HepG2 (cell line): ENCODE measurements at regions not wholly inside any gene's neighbourhood (a gene's known extent, or its start where the extent isn't known, plus 50 kb on each side); places are given as distances from the start of the nearest gene placed in this dataset.

ENCODE experiments used
- ATAC-seq: fragments of 200-7000 bp; cut with Tn5 transposase; 3 replicates; pipeline ENCODE4 v1.9.1; 2020; ENCODE audit warnings: mild to moderate bottlenecking, moderate library complexity
- BruUV-seq: library from RNA; stranded (reverse); fragments of 400-500 nt; replicated peaks from 2 replicates; lab custom pipeline; 2021; lab: Mats Ljungman, UMichigan
- CTCF ChIA-PET: fragments of 300-600 bp; formaldehyde crosslinking; extraction: SDS; loops from one replicate; lab custom pipeline; 2021; ENCODE audit warnings: low total read pairs, inconsistent platforms, low intra/inter-chr PET ratio; lab: Yijun Ruan, JAX
- POLR2A ChIA-PET: fragments of 350-600 bp; sonication (Branson Sonifier 250); formaldehyde crosslinking; loops from one replicate; lab custom pipeline; 2020; ENCODE audit warnings: antibody characterized with exemption, inconsistent platforms; lab: Yijun Ruan, JAX
- DNase-seq: peaks from one replicate; pipeline ENCODE4 v3.0.0-alpha.2; 2015; ENCODE audit warnings: low spot score
- FAIRE-seq: peaks from 3 replicates; lab custom pipeline; 2011; peaks lifted over from hg19 to GRCh38; lab: Jason Lieb, UNC
- H2AFZ ChIP-seq: one replicate; pipeline ENCODE4 v1.6.1; 2011; ENCODE audit warnings: low read length, inconsistent platforms
- H3K27ac ChIP-seq: fragments of 300-600 bp; 3 replicates; pipeline ENCODE4 v1.8.0; 2011; ENCODE audit warnings: mixed run types, mild to moderate bottlenecking, mixed read lengths, low read length, inconsistent platforms; ENCODE audit not compliant: insufficient read depth; ENCODE audit errors: extremely low read length
- H3K27me3 ChIP-seq, 2 experiments: fragments of 200-600 bp in 1 of 2; 2 replicates in 1 of 2; 3 replicates in 1 of 2; pipeline versions ENCODE4 v1.6.0 to v1.8.0; 2011; ENCODE audit warnings: low read length in 2 of 2, mild to moderate bottlenecking in 2 of 2, moderate library complexity in 2 of 2, inconsistent platforms in 1 of 2; ENCODE audit not compliant: insufficient read depth in 2 of 2, control insufficient read depth in 1 of 2
- H3K36me3 ChIP-seq, 2 experiments: fragments of 200-600 bp in 1 of 2; replicated peaks in 1 of 2; 2 replicates in 1 of 2; 3 replicates in 1 of 2; pipeline versions ENCODE4 v1.5.1 to v1.8.0; 2011; ENCODE audit warnings: low read length in 2 of 2, inconsistent platforms in 1 of 2; ENCODE audit not compliant: insufficient read depth in 2 of 2, control insufficient read depth in 1 of 2
- H3K4me1 ChIP-seq: 2 replicates; pipeline ENCODE4 v1.5.1; 2012; ENCODE audit warnings: low read length, inconsistent platforms; ENCODE audit not compliant: insufficient read depth
- H3K4me2 ChIP-seq: 2 replicates; pipeline ENCODE4 v1.6.0; 2011; ENCODE audit warnings: low read depth, low read length, inconsistent platforms
- H3K4me3 ChIP-seq, 3 experiments: fragments of 200-600 bp in 1 of 3; sonication (generic), shearing (Covaris generic) in 1 of 3; replicated peaks in 1 of 3; 2 replicates each; pipeline ENCODE4 v1.5.1; 2011 to 2016; ENCODE audit warnings: low read length in 3 of 3, inconsistent platforms in 2 of 3, low read depth in 2 of 3, mild to moderate bottlenecking in 2 of 3, control low read depth in 1 of 3, mixed read lengths in 1 of 3; ENCODE audit not compliant: insufficient read depth in 1 of 3
- H3K79me2 ChIP-seq: one replicate; pipeline ENCODE4 v1.6.1; 2011; ENCODE audit warnings: low read length, inconsistent platforms; ENCODE audit not compliant: insufficient read depth
- H3K9ac ChIP-seq: 2 replicates; pipeline ENCODE4 v1.6.0; 2011; ENCODE audit warnings: mild to moderate bottlenecking, low read depth, low read length, inconsistent platforms; ENCODE audit not compliant: insufficient read depth
- H3K9me3 ChIP-seq: 2 replicates; pipeline ENCODE4 v1.5.1; 2012; ENCODE audit warnings: mild to moderate bottlenecking, low read length
- H4K20me1 ChIP-seq: 2 replicates; pipeline ENCODE4 v1.6.0; 2011; ENCODE audit warnings: inconsistent platforms, mild to moderate bottlenecking, low read length, moderate library complexity; ENCODE audit not compliant: insufficient read depth
- ATF1 ChIP-seq: IDR thresholded peaks from 2 replicates; pipeline ENCODE4 v1.6.1; 2016; ENCODE audit warnings: mild to moderate bottlenecking, control low read depth
- GATAD2A ChIP-seq: IDR thresholded peaks from 2 replicates; pipeline ENCODE4 v1.6.1; 2016
- HDAC6 ChIP-seq: fragments of 200-600 bp; sonication (generic); IDR thresholded peaks from 2 replicates; pipeline ENCODE4 v1.7.0; 2017; ENCODE audit warnings: mild to moderate bottlenecking, antibody characterized with exemption, low read length, low read depth
- HHEX ChIP-seq: IDR thresholded peaks from 2 replicates; pipeline ENCODE4 v1.6.1; 2016; ENCODE audit warnings: control low read depth
- HOXA7 ChIP-seq: sonication (generic); formaldehyde crosslinking; IDR thresholded peaks from 2 replicates; pipeline ENCODE4 v1.8.1; 2022; ENCODE audit warnings: mild to moderate bottlenecking, missing genetic modification reagents, moderate library complexity
- HOXD1 ChIP-seq: sonication (generic); formaldehyde crosslinking; IDR thresholded peaks from 2 replicates; pipeline ENCODE4 v1.5.0; 2020; ENCODE audit warnings: missing genetic modification reagents
- KDM2A ChIP-seq: sonication (generic); formaldehyde crosslinking; IDR thresholded peaks from 2 replicates; pipeline ENCODE4 v1.4.0; 2020; ENCODE audit warnings: low read depth, missing genetic modification reagents, borderline replicate concordance
- RCOR2 ChIP-seq: IDR thresholded peaks from 2 replicates; pipeline ENCODE4 v1.6.1; 2016; ENCODE audit warnings: missing biosample characterization, missing genetic modification reagents
- RFX3 ChIP-seq: IDR thresholded peaks from 2 replicates; pipeline ENCODE4 v1.6.1; 2016; ENCODE audit warnings: missing biosample characterization, missing genetic modification reagents
- TCF7L2 ChIP-seq: IDR thresholded peaks from 2 replicates; pipeline ENCODE4 v1.6.1; 2011; ENCODE audit warnings: mild to moderate bottlenecking, low read depth, low read length, moderate library complexity
- ZFYVE20 ChIP-seq: sonication (generic); formaldehyde crosslinking; IDR thresholded peaks from 2 replicates; pipeline ENCODE4 v1.8.0; 2023; ENCODE audit warnings: low read depth, mild to moderate bottlenecking, moderate library complexity, missing genetic modification reagents, borderline replicate concordance
- ZKSCAN5 ChIP-seq: sonication (generic); formaldehyde crosslinking; IDR thresholded peaks from 2 replicates; pipeline ENCODE4 v1.5.1; 2020; ENCODE audit warnings: mild to moderate bottlenecking, missing genetic modification reagents
- ZMYM3 ChIP-seq: sonication (generic); formaldehyde crosslinking; IDR thresholded peaks from 2 replicates; pipeline ENCODE4 v1.5.1; 2020; ENCODE audit warnings: mild to moderate bottlenecking, missing genetic modification reagents
- ZMYM4 ChIP-seq: sonication (generic); formaldehyde crosslinking; IDR thresholded peaks from 2 replicates; pipeline ENCODE4 v1.8.1; 2023; ENCODE audit warnings: mild to moderate bottlenecking, missing genetic modification reagents
- ZNF101 ChIP-seq: sonication (generic); formaldehyde crosslinking; IDR thresholded peaks from 2 replicates; pipeline ENCODE4 v1.4.0; 2020; ENCODE audit warnings: mild to moderate bottlenecking, low read depth, missing genetic modification reagents, borderline replicate concordance
- ZNF12 ChIP-seq: sonication (generic); formaldehyde crosslinking; IDR thresholded peaks from 2 replicates; pipeline ENCODE4 v1.5.0; 2020; ENCODE audit warnings: missing genetic modification reagents
- ZNF879 ChIP-seq: sonication (generic); formaldehyde crosslinking; IDR thresholded peaks from 2 replicates; pipeline ENCODE4 v1.8.1; 2023; ENCODE audit warnings: missing genetic modification reagents
- WGBS: methylation state at CpG from one replicate; pipeline ENCODE4 v1.1.6; 2017; ENCODE audit warnings: low lambda C conversion rate; 5-methylcytosine and 5-hydroxymethylcytosine counted together
- in situ Hi-C: cut with HindIII; loops from 2 replicates; pipeline ENCODE4 v1.10.0; 2017; ENCODE audit warnings: low pct_unique_long_range_greater_than_20kb; ENCODE audit not compliant: extremely low pct_ligation_motif_present
- intact Hi-C: fragments of 100-400 bp; cut with micrococcal nuclease; formaldehyde crosslinking; loops from one replicate; pipeline ENCODE4 v1.10.0; 2022; ENCODE audit not compliant: unreplicated experiment
- TF ChIP-seq, protein P1 (sequence below): sonication (generic); formaldehyde crosslinking; conservative IDR thresholded peaks from 2 replicates; pipeline ENCODE4 v1.4.0; 2020; ENCODE audit warnings: missing genetic modification reagents
- TF ChIP-seq, protein P2 (sequence below): sonication (generic); formaldehyde crosslinking; IDR thresholded peaks from 2 replicates; pipeline ENCODE4 v1.4.0; 2020; ENCODE audit warnings: missing genetic modification reagents

DNA sequence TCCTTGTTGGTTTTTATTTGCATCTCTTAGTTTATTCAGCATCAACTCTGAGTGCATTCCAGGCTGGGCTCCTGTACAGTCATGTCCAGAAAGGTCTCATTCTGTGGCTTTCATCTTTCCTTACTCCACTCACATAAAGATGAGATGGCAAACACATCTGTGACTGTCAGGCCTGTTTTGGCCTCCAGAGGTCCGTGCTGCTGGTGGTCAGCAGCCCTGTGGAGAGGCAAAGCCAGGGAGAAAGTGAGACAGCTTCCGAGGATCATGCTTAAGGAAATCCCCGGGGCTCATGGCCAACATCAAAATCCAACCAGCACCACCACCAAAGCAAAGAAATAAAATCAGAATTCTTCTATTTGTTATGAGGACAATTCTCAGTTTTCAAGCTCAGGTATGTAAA lies 96.1 kb upstream of the HIVEP3 start:
- Histone ChIP-seq H3K27me3 (peaks cover 0 to 3% of the 10 kb centered on the region in 2 experiments; a peak in 1 of 5 replicates), H3K79me2 (no peaks in the 10 kb centered on the region), H3K9me3 (no peaks in the 10 kb centered on the region), H3K36me3 (no peaks in the 10 kb centered on the region), H3K4me2 (no peak overlapping the region), H3K4me1 (no peaks in the 10 kb centered on the region), H2AFZ (no peak overlapping the region), H3K4me3 (no peak overlapping the region), H3K27ac (no peak overlapping the region), H3K9ac (no peak overlapping the region), H4K20me1 (no peaks in the 10 kb centered on the region)
- ChIA-PET POLR2A (no interaction called here), CTCF (no interaction called here)
- intact Hi-C loops, result no loop called here
- 0% methylated on average over 3 of the region's 3 CpGs for WGBS
- TF ChIP-seq HOXD1 (CRISPR knock-in tag) (no peak), HHEX (CRISPR knock-in tag) (no peak), ZNF101 (CRISPR knock-in tag) (no peak), ZNF12 (CRISPR knock-in tag) (no peak), ZMYM3 (CRISPR knock-in tag) (no peak), ATF1 (CRISPR knock-in tag) (no peak), ZNF879 (CRISPR knock-in tag) (no peak), ZFYVE20 (CRISPR knock-in tag) (no peak)
- no TSS peak for BruUV-seq
- in situ Hi-C loops, result no loop called here
- no peak for FAIRE-seq
- DNase-seq, result no peak
- no peak for ATAC-seq

GRCh38 chr1:42013881-42014470 lies 95.3 kb upstream of the HIVEP3 start:
- H3K79me2 ChIP-seq, result no peaks in the 10 kb centered on the region
- H3K4me3 ChIP-seq, result no peak overlapping the region
- no peak overlapping the region for H2AFZ ChIP-seq
- 22% methylated on average over 7 of the region's 7 CpGs for WGBS
- H3K36me3 ChIP-seq, result no peaks in the 10 kb centered on the region
- no TSS peak for BruUV-seq
- no peak overlapping the region for H3K4me2 ChIP-seq
- no peaks in the 10 kb centered on the region for H4K20me1 ChIP-seq
- ATAC-seq, result no peak
- H3K9me3 ChIP-seq, result no peaks in the 10 kb centered on the region
- DNase-seq, result no peak
- intact Hi-C loops, result no loop called here
- ChIA-PET CTCF (no interaction called here), POLR2A (no interaction called here)
- H3K27me3 ChIP-seq, result peaks cover 0 to 3% of the 10 kb centered on the region in 2 experiments; a peak in 1 of 5 replicates
- no peak overlapping the region for H3K9ac ChIP-seq
- no peak overlapping the region for H3K27ac ChIP-seq
- no peak for FAIRE-seq
- in situ Hi-C loops, result no loop called here
- H3K4me1 ChIP-seq, result no peaks in the 10 kb centered on the region
- TF ChIP-seq HDAC6 (no peak), TCF7L2 (no peak), HOXA7 (CRISPR knock-in tag) (no peak), GATAD2A (CRISPR knock-in tag) (no peak), RFX3 (CRISPR knock-in tag) (no peak), ZMYM4 (CRISPR knock-in tag) (no peak), ZKSCAN5 (CRISPR knock-in tag) (no peak), KDM2A (CRISPR knock-in tag) (no peak), RCOR2 (CRISPR knock-in tag) (no peak)
- TF ChIP-seq, protein P1, sequence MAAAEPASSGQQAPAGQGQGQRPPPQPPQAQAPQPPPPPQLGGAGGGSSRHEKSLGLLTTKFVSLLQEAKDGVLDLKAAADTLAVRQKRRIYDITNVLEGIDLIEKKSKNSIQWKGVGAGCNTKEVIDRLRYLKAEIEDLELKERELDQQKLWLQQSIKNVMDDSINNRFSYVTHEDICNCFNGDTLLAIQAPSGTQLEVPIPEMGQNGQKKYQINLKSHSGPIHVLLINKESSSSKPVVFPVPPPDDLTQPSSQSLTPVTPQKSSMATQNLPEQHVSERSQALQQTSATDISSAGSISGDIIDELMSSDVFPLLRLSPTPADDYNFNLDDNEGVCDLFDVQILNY (CRISPR knock-in tag), result no peak
- TF ChIP-seq, protein P2, sequence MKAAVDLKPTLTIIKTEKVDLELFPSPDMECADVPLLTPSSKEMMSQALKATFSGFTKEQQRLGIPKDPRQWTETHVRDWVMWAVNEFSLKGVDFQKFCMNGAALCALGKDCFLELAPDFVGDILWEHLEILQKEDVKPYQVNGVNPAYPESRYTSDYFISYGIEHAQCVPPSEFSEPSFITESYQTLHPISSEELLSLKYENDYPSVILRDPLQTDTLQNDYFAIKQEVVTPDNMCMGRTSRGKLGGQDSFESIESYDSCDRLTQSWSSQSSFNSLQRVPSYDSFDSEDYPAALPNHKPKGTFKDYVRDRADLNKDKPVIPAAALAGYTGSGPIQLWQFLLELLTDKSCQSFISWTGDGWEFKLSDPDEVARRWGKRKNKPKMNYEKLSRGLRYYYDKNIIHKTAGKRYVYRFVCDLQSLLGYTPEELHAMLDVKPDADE (CRISPR knock-in tag), result no peak
